ENCODE measurements at regions not wholly inside any gene's neighbourhood (a gene's known extent, or its start where the extent isn't known, plus 50 kb on each side); places are given as distances from the start of the nearest gene placed in this dataset.
"Not testable (repeated sequence)": the region's sequence is repeated elsewhere in the genome, so short reads cannot be mapped to it uniquely, and the experiment has no call there.

GRCh38 chr5:60487885-60488442 lies 212.0 kb downstream of the DEPDC1B start:
- Histone ChIP-seq H3K27me3 (ENCODE audit: insufficient read depth, low read length) (no peaks in the 10 kb centered on the region), H3K4me1 (ENCODE audit: insufficient read depth, low read length) (no peaks in the 10 kb centered on the region), H3K4me3 (ENCODE audit: low read length) (no peak overlapping the region), H3K9me3 (ENCODE audit: low read depth, low read length) (no peaks in the 10 kb centered on the region)

GRCh38 chr5:60487476-60487875 lies 212.5 kb downstream of the DEPDC1B start:
- Histone ChIP-seq H3K9me3 (ENCODE audit: low read depth, low read length) (no peaks in the 10 kb centered on the region), H3K4me1 (ENCODE audit: insufficient read depth, low read length) (no peaks in the 10 kb centered on the region), H3K27me3 (ENCODE audit: insufficient read depth, low read length) (no peaks in the 10 kb centered on the region), H3K4me3 (ENCODE audit: low read length) (no peak overlapping the region)

DNA sequence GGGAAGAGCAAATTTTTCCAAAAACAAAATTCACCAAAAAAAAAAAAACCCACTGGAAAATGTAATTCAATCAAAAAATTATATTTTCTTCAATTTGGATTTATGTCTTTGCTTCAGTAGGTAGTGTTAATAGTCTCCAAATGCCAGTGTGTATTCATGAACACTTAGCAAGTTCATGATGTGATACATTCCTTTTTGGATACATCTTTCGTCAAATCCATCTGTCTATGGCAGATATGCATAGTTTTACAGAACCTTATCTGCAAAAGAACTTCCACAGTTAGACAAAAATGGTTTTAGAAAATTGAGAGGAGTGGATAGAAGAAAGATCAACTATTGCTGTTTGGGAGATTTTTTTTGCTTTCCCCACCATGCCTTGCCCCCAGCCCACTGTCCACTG lies 214.6 kb downstream of the DEPDC1B start:
- Histone ChIP-seq H3K27me3 (ENCODE audit: insufficient read depth, low read length) (no peaks in the 10 kb centered on the region), H3K9me3 (ENCODE audit: low read depth, low read length) (no peaks in the 10 kb centered on the region), H3K4me1 (ENCODE audit: insufficient read depth, low read length) (no peaks in the 10 kb centered on the region), H3K4me3 (ENCODE audit: low read length) (no peak overlapping the region)

- no peaks in the 10 kb centered on the region for H3K27me3 ChIP-seq (ENCODE audit: insufficient read depth, low read length)
- H3K4me3 ChIP-seq (ENCODE audit: low read length) = no peak overlapping the region
- no peaks in the 10 kb centered on the region for H3K4me1 ChIP-seq (ENCODE audit: insufficient read depth, low read length)
- H3K9me3 ChIP-seq (ENCODE audit: low read depth, low read length) = no peaks in the 10 kb centered on the region
Observed at GRCh38 chr5:60483050-60483449, 216.9 kb downstream of the DEPDC1B start.

GRCh38 chr5:60482301-60482700 lies 217.7 kb downstream of the DEPDC1B start:
- Histone ChIP-seq H3K27me3 (ENCODE audit: insufficient read depth, low read length) (no peaks in the 10 kb centered on the region), H3K4me3 (ENCODE audit: low read length) (no peak overlapping the region)

DNA sequence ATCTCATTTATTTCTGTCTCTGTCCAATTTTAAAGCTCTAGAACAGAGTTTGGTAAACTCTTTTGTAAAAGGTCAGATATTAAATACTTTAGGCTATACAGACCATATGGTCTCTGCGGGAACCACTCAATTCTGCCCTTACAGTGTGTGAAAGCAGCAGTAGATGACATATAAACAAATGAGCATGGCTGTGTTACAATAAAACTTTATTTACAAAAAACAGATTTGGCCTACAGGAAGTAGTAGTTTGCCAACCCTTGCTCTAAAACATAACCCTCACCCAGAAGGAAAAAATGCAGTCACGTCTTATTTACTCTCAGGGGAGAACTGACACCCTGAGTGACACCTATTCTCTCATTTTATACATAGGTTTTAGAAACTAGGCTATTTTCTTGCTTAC lies 220.4 kb downstream of the DEPDC1B start:
- H3K4me1 ChIP-seq (ENCODE audit: insufficient read depth, low read length) = no peaks in the 10 kb centered on the region
- no peak overlapping the region for H3K4me3 ChIP-seq (ENCODE audit: low read length)
- H3K9me3 ChIP-seq (ENCODE audit: low read depth, low read length) = no peaks in the 10 kb centered on the region
- no peaks in the 10 kb centered on the region for H3K27me3 ChIP-seq (ENCODE audit: insufficient read depth, low read length)

More at GRCh38 chr5:60482301-60482700, 217.7 kb downstream of the DEPDC1B start:
- Histone ChIP-seq H3K4me1 (ENCODE audit: insufficient read depth, low read length) (no peaks in the 10 kb centered on the region), H3K9me3 (ENCODE audit: low read depth, low read length) (no peaks in the 10 kb centered on the region)

DNA sequence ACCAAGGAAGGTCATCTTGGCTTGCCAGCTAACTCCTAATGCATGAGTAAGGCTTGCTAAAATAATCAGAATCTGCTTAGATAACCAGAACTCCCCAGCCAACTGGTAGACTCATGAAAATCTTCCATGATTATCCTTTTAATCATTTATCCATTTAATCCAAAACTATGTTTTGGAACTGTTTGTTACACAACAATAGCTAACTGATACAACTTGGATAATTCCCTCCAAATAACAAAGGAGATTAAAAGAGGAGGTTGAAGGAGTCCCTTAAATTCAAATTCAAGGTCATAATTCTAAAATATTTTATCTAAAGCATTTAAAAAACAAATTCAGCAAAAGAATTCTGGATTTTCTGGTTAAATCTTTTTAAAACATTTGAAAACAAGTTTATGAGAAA lies 222.1 kb downstream of the DEPDC1B start:
- Histone ChIP-seq H3K4me1 (ENCODE audit: insufficient read depth, low read length) (no peaks in the 10 kb centered on the region), H3K9me3 (ENCODE audit: low read depth, low read length) (no peaks in the 10 kb centered on the region), H3K4me3 (ENCODE audit: low read length) (no peak overlapping the region), H3K27me3 (ENCODE audit: insufficient read depth, low read length) (no peaks in the 10 kb centered on the region)

DNA sequence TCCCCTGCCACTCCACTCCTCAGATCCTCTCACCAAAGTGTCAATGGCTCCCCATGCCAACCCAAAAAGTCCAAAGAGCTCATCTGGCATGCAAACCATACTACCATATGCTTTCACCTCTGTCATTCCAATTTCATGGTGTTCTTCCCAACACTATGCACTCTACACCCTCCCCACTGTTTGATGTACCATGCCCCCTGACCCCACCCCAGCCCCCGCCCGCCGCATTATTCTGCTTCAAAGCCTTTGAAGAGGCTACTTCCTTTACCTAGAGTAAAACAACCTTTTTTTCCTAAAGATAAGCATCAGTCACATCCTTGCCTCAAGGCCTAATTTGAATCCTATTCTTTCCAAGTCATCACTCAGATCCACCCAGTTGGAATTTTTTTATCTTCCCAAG lies 226.3 kb downstream of the DEPDC1B start:
- no peaks in the 10 kb centered on the region for H3K9me3 ChIP-seq (ENCODE audit: low read depth, low read length)

GRCh38 chr5:60473027-60473426 lies 226.9 kb downstream of the DEPDC1B start:
- not testable (repeated sequence) for H3K4me1 ChIP-seq (ENCODE audit: insufficient read depth, low read length); H3K9me3 ChIP-seq (ENCODE audit: low read depth, low read length); H3K4me3 ChIP-seq (ENCODE audit: low read length); H3K27me3 ChIP-seq (ENCODE audit: insufficient read depth, low read length)

More for the DNA sequence above, 226.3 kb downstream of the DEPDC1B start:
- Histone ChIP-seq H3K4me3 (ENCODE audit: low read length) (no peak overlapping the region), H3K27me3 (ENCODE audit: insufficient read depth, low read length) (no peaks in the 10 kb centered on the region), H3K4me1 (ENCODE audit: insufficient read depth, low read length) (no peaks in the 10 kb centered on the region)

- Histone ChIP-seq H3K4me1 (ENCODE audit: insufficient read depth, low read length) (no peaks in the 10 kb centered on the region), H3K27me3 (ENCODE audit: insufficient read depth, low read length) (no peaks in the 10 kb centered on the region), H3K9me3 (ENCODE audit: low read depth, low read length) (no peaks in the 10 kb centered on the region), H3K4me3 (ENCODE audit: low read length) (no peak overlapping the region)
Observed at GRCh38 chr5:60470881-60471280, 229.1 kb downstream of the DEPDC1B start.

- H3K4me3 ChIP-seq (ENCODE audit: low read length) = no peak overlapping the region
- no peaks in the 10 kb centered on the region for H3K4me1 ChIP-seq (ENCODE audit: insufficient read depth, low read length)
- H3K9me3 ChIP-seq (ENCODE audit: low read depth, low read length) = no peaks in the 10 kb centered on the region
- no peaks in the 10 kb centered on the region for H3K27me3 ChIP-seq (ENCODE audit: insufficient read depth, low read length)
Observed at GRCh38 chr5:60469286-60469685, 230.7 kb downstream of the DEPDC1B start.

DNA sequence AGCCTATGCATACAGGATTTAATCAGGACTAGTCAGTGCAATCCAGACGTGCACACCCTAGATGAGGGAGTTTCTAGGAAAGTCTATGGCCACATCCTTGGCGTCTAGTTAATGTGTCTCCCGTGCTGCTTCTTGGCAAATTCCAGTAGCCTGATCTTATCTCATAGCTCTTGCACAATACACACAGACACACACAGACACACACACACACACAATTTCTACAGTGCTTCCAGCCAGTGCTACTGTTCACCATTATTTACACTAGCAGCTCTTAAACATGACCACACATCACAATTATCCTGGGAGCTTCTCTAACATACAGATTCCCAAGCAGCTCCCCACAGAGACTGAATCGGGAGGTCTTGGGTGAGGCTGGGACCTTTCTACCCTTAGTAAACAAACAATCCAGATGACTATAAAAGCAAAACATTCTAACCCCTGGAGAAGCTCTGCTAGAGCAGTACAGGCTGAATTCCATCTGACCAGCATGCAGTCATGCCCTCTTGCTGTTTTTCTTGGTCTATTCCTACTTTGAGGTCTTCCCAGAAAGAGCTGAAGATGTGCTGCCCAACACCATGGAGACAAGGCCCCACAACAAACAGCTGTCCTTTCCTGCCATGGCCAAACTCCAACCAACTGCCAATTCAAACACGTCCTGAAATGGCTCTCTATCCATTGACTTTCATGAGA lies 236.6 kb downstream of the DEPDC1B start:
- Histone ChIP-seq H3K27me3 (ENCODE audit: insufficient read depth, low read length) (no peaks in the 10 kb centered on the region), H3K4me3 (ENCODE audit: low read length) (no peak overlapping the region), H3K4me1 (ENCODE audit: insufficient read depth, low read length) (no peaks in the 10 kb centered on the region), H3K9me3 (ENCODE audit: low read depth, low read length) (no peaks in the 10 kb centered on the region)

- no peaks in the 10 kb centered on the region for H3K4me1 ChIP-seq (ENCODE audit: insufficient read depth, low read length)
- no peaks in the 10 kb centered on the region for H3K9me3 ChIP-seq (ENCODE audit: low read depth, low read length)
- H3K27me3 ChIP-seq (ENCODE audit: insufficient read depth, low read length) = no peaks in the 10 kb centered on the region
- H3K4me3 ChIP-seq (ENCODE audit: low read length) = no peak overlapping the region
Observed at GRCh38 chr5:60458666-60459065, 241.3 kb downstream of the DEPDC1B start.

- no peaks in the 10 kb centered on the region for H3K27me3 ChIP-seq (ENCODE audit: insufficient read depth, low read length)
- no peaks in the 10 kb centered on the region for H3K9me3 ChIP-seq (ENCODE audit: low read depth, low read length)
- H3K4me1 ChIP-seq (ENCODE audit: insufficient read depth, low read length) = no peaks in the 10 kb centered on the region
- no peak overlapping the region for H3K4me3 ChIP-seq (ENCODE audit: low read length)
Observed at GRCh38 chr5:60457233-60457632, 242.7 kb downstream of the DEPDC1B start.

GRCh38 chr5:60455589-60455988 lies 244.4 kb downstream of the DEPDC1B start:
- no peaks in the 10 kb centered on the region for H3K4me1 ChIP-seq (ENCODE audit: insufficient read depth, low read length)
- H3K4me3 ChIP-seq (ENCODE audit: low read length) = no peak overlapping the region
- no peaks in the 10 kb centered on the region for H3K9me3 ChIP-seq (ENCODE audit: low read depth, low read length)
- no peaks in the 10 kb centered on the region for H3K27me3 ChIP-seq (ENCODE audit: insufficient read depth, low read length)

GRCh38 chr5:60454277-60454676 lies 245.7 kb downstream of the DEPDC1B start:
- not testable (repeated sequence) for H3K4me1 ChIP-seq (ENCODE audit: insufficient read depth, low read length); H3K27me3 ChIP-seq (ENCODE audit: insufficient read depth, low read length); H3K9me3 ChIP-seq (ENCODE audit: low read depth, low read length); H3K4me3 ChIP-seq (ENCODE audit: low read length)

Data from mononuclear cell (primary cell).